B cell (primary cell): ENCODE measurements at regions not wholly inside any gene's neighbourhood (a gene's known extent, or its start where the extent isn't known, plus 50 kb on each side); places are given as distances from the start of the nearest gene placed in this dataset.

Experiments
- ATAC-seq: fragments of 200-7000 bp; cut with Tn5 transposase; one replicate; pipeline ENCODE4 v1.10.0; 2021; ENCODE audit warnings: low read depth, mild to moderate bottlenecking, moderate number of reproducible peaks, moderate library complexity
- CTCF ChIA-PET: fragments of 350-600 bp; sonication (Branson Sonifier 250); formaldehyde crosslinking; loops from one replicate; lab custom pipeline; 2021; ENCODE audit warnings: antibody characterized with exemption, inconsistent platforms; lab: Charles Lee
- POLR2A ChIA-PET: fragments of 350-600 bp; sonication (Branson Sonifier 250); formaldehyde crosslinking; loops from one replicate; lab custom pipeline; 2021; ENCODE audit warnings: antibody characterized with exemption; lab: Charles Lee
- DNase-seq: peaks from one replicate; pipeline ENCODE4 v3.0.0; 2013
- H2AFZ ChIP-seq: 2 replicates; pipeline ENCODE4 v1.6.1; 2012; ENCODE audit warnings: mild to moderate bottlenecking, low read depth, low read length; ENCODE audit not compliant: insufficient read depth, poor library complexity, severe bottlenecking
- H3K27ac ChIP-seq, 2 donors: 1 replicate in 1 of 2; 2 replicates in 1 of 2; pipeline ENCODE4 v1.5.1; 2012 to 2013; ENCODE audit warnings: low read length in 2 of 2, mild to moderate bottlenecking in 2 of 2, moderate library complexity in 1 of 2
- H3K27me3 ChIP-seq, 4 experiments: fragments of 200-600 bp in 1 of 4; sonication (generic) in 1 of 4; replicated peaks in 1 of 4; 1 replicate in 2 of 4; 2 replicates in 2 of 4; pipeline versions ENCODE4 v1.6.1 to v1.7.0; 2013 to 2016; ENCODE audit warnings: low read length in 3 of 4, mild to moderate bottlenecking in 2 of 4, mixed read lengths in 1 of 4, moderate library complexity in 1 of 4; ENCODE audit not compliant: insufficient read depth in 4 of 4, control insufficient read depth in 3 of 4; ENCODE audit errors: control extremely low read depth in 1 of 4
- H3K36me3 ChIP-seq, 2 experiments: replicated peaks in 1 of 2; 1 replicate in 1 of 2; 2 replicates in 1 of 2; pipeline versions ENCODE4 v1.6.1 to v1.7.1; 2013; ENCODE audit warnings: low read length in 1 of 2; ENCODE audit not compliant: insufficient read depth in 2 of 2, control insufficient read depth in 1 of 2; ENCODE audit errors: control extremely low read depth in 1 of 2, extremely low read depth in 1 of 2
- H3K4me1 ChIP-seq, 2 donors: fragments of 200-600 bp in 1 of 2; sonication (generic) in 1 of 2; 1 replicate in 1 of 2; 2 replicates in 1 of 2; pipeline versions ENCODE4 v1.5.1 to v1.6.1; 2013 to 2017; ENCODE audit warnings: low read length in 2 of 2; ENCODE audit not compliant: control insufficient read depth in 2 of 2, insufficient read depth in 2 of 2
- H3K4me2 ChIP-seq: replicated peaks from 2 replicates; pipeline ENCODE3; 2012; ENCODE audit warnings: mild to moderate bottlenecking, low read depth, low read length; ENCODE audit not compliant: poor library complexity, severe bottlenecking
- H3K4me3 ChIP-seq, 5 experiments: fragments of 200-600 bp in 1 of 5; sonication (generic) in 1 of 5; 1 replicate in 3 of 5; 2 replicates in 2 of 5; pipeline versions ENCODE4 v1.5.1 to v1.7.0; 2011 to 2016; ENCODE audit warnings: low read length in 4 of 5, mild to moderate bottlenecking in 4 of 5, low read depth in 2 of 5, control low read depth in 1 of 5, moderate library complexity in 1 of 5; ENCODE audit not compliant: insufficient read depth in 1 of 5; ENCODE audit errors: control extremely low read depth in 1 of 5, extremely low read depth in 1 of 5
- H3K79me2 ChIP-seq: fragments of 200-600 bp; sonication (generic); one replicate; pipeline ENCODE4 v1.6.0; 2016; ENCODE audit warnings: low read length; ENCODE audit not compliant: control insufficient read depth, insufficient read depth
- H3K9ac ChIP-seq: fragments of 200-600 bp; sonication (generic); 2 replicates; pipeline ENCODE4 v1.6.1; 2017; ENCODE audit warnings: mild to moderate bottlenecking, low read length, moderate library complexity
- H3K9me3 ChIP-seq, 3 donors: one replicate each; pipeline versions ENCODE4 v1.6.1 to v1.7.1; 2013; ENCODE audit warnings: low read length in 2 of 3; ENCODE audit not compliant: control insufficient read depth in 2 of 3, insufficient read depth in 1 of 3; ENCODE audit errors: control extremely low read depth in 1 of 3
- H4K20me1 ChIP-seq: 2 replicates; pipeline ENCODE4 v1.6.0; 2012; ENCODE audit warnings: mild to moderate bottlenecking, low read length; ENCODE audit not compliant: insufficient read depth, control insufficient read depth, poor library complexity, severe bottlenecking
- H3K27ac Mint-ChIP-seq: one replicate; pipeline ENCODE4 v1.8.0; 2021; ENCODE audit warnings: mixed read lengths
- H3K27me3 Mint-ChIP-seq: one replicate; pipeline ENCODE4 v1.8.0; 2021; ENCODE audit warnings: mixed read lengths
- H3K4me1 Mint-ChIP-seq: one replicate; pipeline ENCODE4 v1.8.0; 2021; ENCODE audit warnings: mixed read lengths
- H3K4me3 Mint-ChIP-seq: one replicate; pipeline ENCODE4 v1.8.0; 2021; ENCODE audit warnings: mixed read lengths
- H3K9me3 Mint-ChIP-seq: one replicate; pipeline ENCODE4 v1.8.0; 2022; ENCODE audit warnings: mixed read lengths; ENCODE audit not compliant: insufficient read depth
- CTCF ChIP-seq: fragments of 200-600 bp; IDR thresholded peaks from one replicate; pipeline ENCODE4 v1.8.0; 2022; ENCODE audit warnings: antibody characterized with exemption, mild to moderate bottlenecking
- EZH2 ChIP-seq: IDR thresholded peaks from 2 replicates; pipeline ENCODE4 v1.6.1; 2012; ENCODE audit warnings: borderline replicate concordance, low read depth, mild to moderate bottlenecking, moderate library complexity, low read length; ENCODE audit not compliant: insufficient read depth, poor library complexity, severe bottlenecking
- WGBS: methylation state at CpG from one replicate; pipeline ENCODE4 v1.1.5; 2013; ENCODE audit warnings: missing lambda C conversion rate; ENCODE audit not compliant: insufficient coverage; 5-methylcytosine and 5-hydroxymethylcytosine counted together
- intact Hi-C: fragments of 100-400 bp; cut with micrococcal nuclease; formaldehyde crosslinking; loops from one replicate; pipeline ENCODE4 v1.10.0; 2022

DNA sequence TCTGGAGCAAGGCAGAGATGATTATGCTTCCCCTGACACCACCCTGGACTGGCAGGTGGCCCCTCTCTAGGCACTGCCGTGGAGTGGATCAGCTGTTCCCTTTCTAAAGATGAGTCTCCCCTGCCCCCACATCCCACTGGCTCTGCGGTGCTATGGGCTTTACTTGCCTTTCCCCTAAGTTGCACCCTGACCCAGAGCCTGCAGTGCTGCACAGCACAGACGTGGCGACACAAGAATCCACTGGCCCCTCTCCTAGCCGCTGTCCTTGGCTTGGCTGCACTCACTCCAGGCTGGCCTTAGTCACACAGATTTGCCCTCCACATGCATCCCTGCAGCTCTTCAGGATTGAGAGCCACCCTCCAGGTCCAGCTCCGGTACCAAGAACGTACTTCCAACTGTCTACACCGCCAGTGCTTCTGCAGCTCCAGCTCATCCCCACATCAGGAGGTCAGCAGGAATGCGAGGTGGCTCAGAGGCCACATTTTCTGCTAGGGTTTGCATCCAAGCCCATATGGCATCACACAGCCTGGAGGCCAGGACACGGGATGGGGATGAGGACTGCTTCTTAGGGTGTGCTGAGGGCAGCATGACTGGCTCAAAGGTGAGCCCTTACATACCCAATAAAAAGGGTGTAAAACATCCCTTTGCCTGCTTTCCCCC is 82.4 kb upstream of the RASGRF1 start:
- intact Hi-C loops = no loop called here
- Histone ChIP-seq H4K20me1 (no peaks in the 10 kb centered on the region), H3K4me3 (no peak overlapping the region), H3K9me3 (no peaks in the 10 kb centered on the region), H3K4me1 (no peaks in the 10 kb centered on the region), H2AFZ (no peak overlapping the region), H3K27me3 (peaks cover 0 to 25% (median 10%) of the 10 kb centered on the region in 4 experiments), H3K27ac (no peak overlapping the region), H3K4me2 (no peak overlapping the region), H3K36me3 (no peaks in the 10 kb centered on the region), H3K9ac (no peak overlapping the region), H3K79me2 (no peaks in the 10 kb centered on the region)
- CTCF ChIA-PET = interaction anchor here (4.7 kb wide), 1 partner anchor 12 kb away, joined by 25 read pairs; no protein-coding TSS in a partner anchor
- Mint-ChIP-seq H3K27ac (no peak overlapping the region), H3K9me3 (no peaks in the 10 kb centered on the region), H3K4me1 (no peaks in the 10 kb centered on the region), H3K27me3 (peaks cover 65% of the 10 kb centered on the region), H3K4me3 (no peak overlapping the region)
- no peak for ATAC-seq
- TF ChIP-seq CTCF = no peak
- POLR2A ChIA-PET = no interaction called here
- DNase-seq = no peak
- 88% methylated on average over 8 of the region's 10 CpGs for WGBS

GRCh38 chr15:79172032-79172481 is 81.5 kb upstream of the RASGRF1 start:
- DNase-seq (no peak), ATAC-seq (no peak)
- CTCF ChIA-PET = interaction anchor here (4.7 kb wide), 1 partner anchor 12 kb away, joined by 25 read pairs; no protein-coding TSS in a partner anchor
- no peak for TF ChIP-seq EZH2
- TF ChIP-seq CTCF = no peak
- no peaks in the 10 kb centered on the region for H4K20me1 ChIP-seq
- no peak overlapping the region for H3K9ac ChIP-seq
- intact Hi-C loops = no loop called here
- no peaks in the 10 kb centered on the region for H3K36me3 ChIP-seq
- H3K4me1 ChIP-seq = no peaks in the 10 kb centered on the region
- Mint-ChIP-seq H3K27ac (no peak overlapping the region), H3K4me1 (no peaks in the 10 kb centered on the region), H3K4me3 (no peak overlapping the region), H3K9me3 (no peaks in the 10 kb centered on the region), H3K27me3 (peaks cover 63% of the 10 kb centered on the region)
- H3K27ac ChIP-seq = no peak overlapping the region
- 72% methylated on average over 5 of the region's 7 CpGs for WGBS
- peaks cover 0 to 25% (median 9%) of the 10 kb centered on the region in 4 experiments for H3K27me3 ChIP-seq
- POLR2A ChIA-PET = no interaction called here
- no peak overlapping the region for H3K4me2 ChIP-seq
- H3K4me3 ChIP-seq = no peak overlapping the region
- no peaks in the 10 kb centered on the region for H3K9me3 ChIP-seq
- H3K79me2 ChIP-seq = no peaks in the 10 kb centered on the region
- no peak overlapping the region for H2AFZ ChIP-seq
